ENCODE measurements at regions not wholly inside any gene's neighbourhood (a gene's known extent, or its start where the extent isn't known, plus 50 kb on each side); places are given as distances from the start of the nearest gene placed in this dataset.
"Not testable (repeated sequence)": the region's sequence is repeated elsewhere in the genome, so short reads cannot be mapped to it uniquely, and the experiment has no call there.

GRCh38 chr5:10133830-10134229 is 115.9 kb downstream of the ATPSCKMT start:
- no peak for DNase-seq (ENCODE audit: low read depth in 3 of 3, low spot score in 2 of 3)

- DNase-seq (ENCODE audit: low read depth in 3 of 3, low spot score in 2 of 3), result no peak
These were observed 118.8 kb downstream of the ATPSCKMT start for GRCh38 chr5:10130881-10131280.

GRCh38 chr5:10126900-10127299 is 122.8 kb downstream of the ATPSCKMT start:
- no peak for DNase-seq (ENCODE audit: low read depth in 3 of 3, low spot score in 2 of 3)

- no peak for DNase-seq (ENCODE audit: low read depth in 3 of 3, low spot score in 2 of 3)
These were observed 124.6 kb downstream of the ATPSCKMT start for GRCh38 chr5:10125116-10125515.

- no peak for DNase-seq (ENCODE audit: low read depth in 3 of 3, low spot score in 2 of 3)
These were observed 125.4 kb downstream of the ATPSCKMT start for GRCh38 chr5:10124287-10124686.

GRCh38 chr5:10123254-10123989 is 126.3 kb downstream of the ATPSCKMT start:
- no peak for DNase-seq (ENCODE audit: low read depth in 3 of 3, low spot score in 2 of 3)

GRCh38 chr5:10122076-10122726 is 127.5 kb downstream of the ATPSCKMT start:
- no peak for DNase-seq (ENCODE audit: low read depth in 3 of 3, low spot score in 2 of 3)

GRCh38 chr5:10120934-10121333 is 128.8 kb downstream of the ATPSCKMT start:
- DNase-seq (ENCODE audit: low read depth in 3 of 3, low spot score in 2 of 3), result no peak

- no peak for DNase-seq (ENCODE audit: low read depth in 3 of 3, low spot score in 2 of 3)
These were observed 131.5 kb downstream of the ATPSCKMT start for GRCh38 chr5:10118150-10118549.

GRCh38 chr5:10116594-10116993 is 133.1 kb downstream of the ATPSCKMT start:
- DNase-seq (ENCODE audit: low read depth in 3 of 3, low spot score in 2 of 3), result no peak

GRCh38 chr5:10115669-10116068 is 134.0 kb downstream of the ATPSCKMT start:
- DNase-seq (ENCODE audit: low read depth in 3 of 3, low spot score in 2 of 3), result no peak

GRCh38 chr5:10111571-10111970 is 138.1 kb downstream of the ATPSCKMT start:
- DNase-seq (ENCODE audit: low read depth in 3 of 3, low spot score in 2 of 3), result peak in 2 of 3 donors; percentile 7 to 17

- DNase-seq (ENCODE audit: low read depth in 3 of 3, low spot score in 2 of 3), result no peak
These were observed 139.5 kb downstream of the ATPSCKMT start for GRCh38 chr5:10110228-10110627.

- DNase-seq (ENCODE audit: low read depth in 3 of 3, low spot score in 2 of 3), result no peak
These were observed 140.4 kb downstream of the ATPSCKMT start for GRCh38 chr5:10109299-10109698.

GRCh38 chr5:10106806-10107205 is 142.9 kb downstream of the ATPSCKMT start:
- DNase-seq (ENCODE audit: low read depth in 3 of 3, low spot score in 2 of 3), result no peak

- no peak for DNase-seq (ENCODE audit: low read depth in 3 of 3, low spot score in 2 of 3)
These were observed 143.4 kb downstream of the ATPSCKMT start for GRCh38 chr5:10106285-10106684.

- DNase-seq (ENCODE audit: low read depth in 3 of 3, low spot score in 2 of 3), result no peak
These were observed 146.8 kb downstream of the ATPSCKMT start for GRCh38 chr5:10102706-10103497.

- not testable (repeated sequence) for DNase-seq (ENCODE audit: low read depth in 3 of 3, low spot score in 2 of 3)
These were observed 147.5 kb downstream of the ATPSCKMT start for GRCh38 chr5:10102235-10102634.

GRCh38 chr5:10099548-10099947 is 150.1 kb downstream of the ATPSCKMT start:
- DNase-seq (ENCODE audit: low read depth in 3 of 3, low spot score in 2 of 3), result no peak

GRCh38 chr5:10091701-10092100 is 158.0 kb downstream of the ATPSCKMT start:
- DNase-seq (ENCODE audit: low read depth in 3 of 3, low spot score in 2 of 3), result no peak

GRCh38 chr5:10090074-10090473 is 159.6 kb downstream of the ATPSCKMT start:
- no peak for DNase-seq (ENCODE audit: low read depth in 3 of 3, low spot score in 2 of 3)

- DNase-seq (ENCODE audit: low read depth in 3 of 3, low spot score in 2 of 3), result no peak
These were observed 164.5 kb downstream of the ATPSCKMT start for GRCh38 chr5:10085185-10085584.
